ENCODE measurements at regions not wholly inside any gene's neighbourhood (a gene's known extent, or its start where the extent isn't known, plus 50 kb on each side); places are given as distances from the start of the nearest gene placed in this dataset.

- Histone ChIP-seq H2AFZ (ENCODE audit: low read depth, low read length) (no peak overlapping the region), H3K4me1 (ENCODE audit: low read length) (no peaks in the 10 kb centered on the region), H3K36me3 (replicated peaks; ENCODE audit: low read depth, low read length) (no peaks in the 10 kb centered on the region), H4K20me1 (ENCODE audit: insufficient read depth, low read length) (no peaks in the 10 kb centered on the region), H3K9me3 (ENCODE audit: insufficient read depth, low read length) (no peaks in the 10 kb centered on the region), H3K27ac (ENCODE audit: low read length) (no peak overlapping the region), H3K9ac (ENCODE audit: low read length) (no peak overlapping the region), H3K79me2 (ENCODE audit: low read length) (no peaks in the 10 kb centered on the region), H3K4me3 (ENCODE audit: low read length) (no peak overlapping the region), H3K27me3 (ENCODE audit: low read depth, low read length) (0 out of 2 replicates have a peak, but pooled peaks cover 4% of the 10 kb centered on the region), H3K4me2 (ENCODE audit: low read length) (no peak overlapping the region)
- no peak for TF ChIP-seq EZH2phosphoT487 (IDR thresholded peaks at IDR 0.05; ENCODE audit: low read depth)
- TF ChIP-seq, protein P1, sequence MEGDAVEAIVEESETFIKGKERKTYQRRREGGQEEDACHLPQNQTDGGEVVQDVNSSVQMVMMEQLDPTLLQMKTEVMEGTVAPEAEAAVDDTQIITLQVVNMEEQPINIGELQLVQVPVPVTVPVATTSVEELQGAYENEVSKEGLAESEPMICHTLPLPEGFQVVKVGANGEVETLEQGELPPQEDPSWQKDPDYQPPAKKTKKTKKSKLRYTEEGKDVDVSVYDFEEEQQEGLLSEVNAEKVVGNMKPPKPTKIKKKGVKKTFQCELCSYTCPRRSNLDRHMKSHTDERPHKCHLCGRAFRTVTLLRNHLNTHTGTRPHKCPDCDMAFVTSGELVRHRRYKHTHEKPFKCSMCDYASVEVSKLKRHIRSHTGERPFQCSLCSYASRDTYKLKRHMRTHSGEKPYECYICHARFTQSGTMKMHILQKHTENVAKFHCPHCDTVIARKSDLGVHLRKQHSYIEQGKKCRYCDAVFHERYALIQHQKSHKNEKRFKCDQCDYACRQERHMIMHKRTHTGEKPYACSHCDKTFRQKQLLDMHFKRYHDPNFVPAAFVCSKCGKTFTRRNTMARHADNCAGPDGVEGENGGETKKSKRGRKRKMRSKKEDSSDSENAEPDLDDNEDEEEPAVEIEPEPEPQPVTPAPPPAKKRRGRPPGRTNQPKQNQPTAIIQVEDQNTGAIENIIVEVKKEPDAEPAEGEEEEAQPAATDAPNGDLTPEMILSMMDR (IDR thresholded peaks at IDR 0.05; ENCODE audit: low read depth, low read length): no peak
Measured at GRCh38 chr9:75390951-75391350, 302.6 kb downstream of the OSTF1 start.

GRCh38 chr9:75391497-75391896, 303.2 kb downstream of the OSTF1 start:
- no peak overlapping the region for H3K4me3 ChIP-seq (ENCODE audit: low read length)
- H3K9ac ChIP-seq (ENCODE audit: low read length): no peak overlapping the region
- H3K4me1 ChIP-seq (ENCODE audit: low read length): no peaks in the 10 kb centered on the region
- no peak overlapping the region for H3K4me2 ChIP-seq (ENCODE audit: low read length)
- H2AFZ ChIP-seq (ENCODE audit: low read depth, low read length): no peak overlapping the region
- no peaks in the 10 kb centered on the region for H3K79me2 ChIP-seq (ENCODE audit: low read length)
- H3K27ac ChIP-seq (ENCODE audit: low read length): no peak overlapping the region
- H4K20me1 ChIP-seq (ENCODE audit: insufficient read depth, low read length): no peaks in the 10 kb centered on the region
- TF ChIP-seq, protein P1 (IDR thresholded peaks at IDR 0.05; ENCODE audit: low read depth, low read length): no peak
- no peak for TF ChIP-seq EZH2phosphoT487 (IDR thresholded peaks at IDR 0.05; ENCODE audit: low read depth)
- H3K36me3 ChIP-seq (replicated peaks; ENCODE audit: low read depth, low read length): no peaks in the 10 kb centered on the region
- no peaks in the 10 kb centered on the region for H3K9me3 ChIP-seq (ENCODE audit: insufficient read depth, low read length)
- H3K27me3 ChIP-seq (ENCODE audit: low read depth, low read length): 0 out of 2 replicates have a peak, but pooled peaks cover 4% of the 10 kb centered on the region

DNA sequence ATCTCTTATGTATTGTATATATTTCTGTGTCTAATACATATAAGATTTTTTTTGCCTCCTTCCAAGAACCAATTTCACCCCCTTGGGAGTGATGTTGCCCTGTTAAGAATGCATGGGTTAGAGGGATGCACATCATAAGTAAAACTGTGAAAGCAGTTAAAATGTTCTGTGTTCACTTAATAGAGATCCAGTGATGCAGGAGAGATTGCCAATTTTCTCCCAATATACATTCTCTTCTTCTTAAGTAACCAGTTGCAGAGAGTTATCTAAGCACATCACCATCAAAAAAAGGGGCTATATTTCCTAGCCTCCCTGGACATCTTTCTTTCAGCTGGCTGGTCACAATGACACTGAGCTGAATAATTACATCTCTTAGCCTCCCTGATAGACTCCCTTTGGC, 307.0 kb downstream of the OSTF1 start:
- no peak for TF ChIP-seq EZH2phosphoT487 (IDR thresholded peaks at IDR 0.05; ENCODE audit: low read depth)
- TF ChIP-seq, protein P1 (IDR thresholded peaks at IDR 0.05; ENCODE audit: low read depth, low read length): no peak
- Histone ChIP-seq H4K20me1 (ENCODE audit: insufficient read depth, low read length) (no peaks in the 10 kb centered on the region), H3K9me3 (ENCODE audit: insufficient read depth, low read length) (no peaks in the 10 kb centered on the region), H3K9ac (ENCODE audit: low read length) (no peak overlapping the region), H3K27me3 (ENCODE audit: low read depth, low read length) (no peaks in the 10 kb centered on the region), H3K36me3 (replicated peaks; ENCODE audit: low read depth, low read length) (no peaks in the 10 kb centered on the region), H2AFZ (ENCODE audit: low read depth, low read length) (no peak overlapping the region), H3K79me2 (ENCODE audit: low read length) (no peaks in the 10 kb centered on the region), H3K4me3 (ENCODE audit: low read length) (no peak overlapping the region), H3K27ac (ENCODE audit: low read length) (no peak overlapping the region), H3K4me2 (ENCODE audit: low read length) (no peak overlapping the region), H3K4me1 (ENCODE audit: low read length) (no peaks in the 10 kb centered on the region)

GRCh38 chr9:75397836-75398235, 309.5 kb downstream of the OSTF1 start:
- no peak overlapping the region for H3K27ac ChIP-seq (ENCODE audit: low read length)
- H4K20me1 ChIP-seq (ENCODE audit: insufficient read depth, low read length): no peaks in the 10 kb centered on the region
- no peaks in the 10 kb centered on the region for H3K27me3 ChIP-seq (ENCODE audit: low read depth, low read length)
- no peaks in the 10 kb centered on the region for H3K36me3 ChIP-seq (replicated peaks; ENCODE audit: low read depth, low read length)
- no peak overlapping the region for H2AFZ ChIP-seq (ENCODE audit: low read depth, low read length)
- no peak overlapping the region for H3K4me3 ChIP-seq (ENCODE audit: low read length)
- H3K79me2 ChIP-seq (ENCODE audit: low read length): no peaks in the 10 kb centered on the region
- TF ChIP-seq EZH2phosphoT487 (IDR thresholded peaks at IDR 0.05; ENCODE audit: low read depth): no peak
- TF ChIP-seq, protein P1 (IDR thresholded peaks at IDR 0.05; ENCODE audit: low read depth, low read length): no peak
- H3K9ac ChIP-seq (ENCODE audit: low read length): no peak overlapping the region
- no peak overlapping the region for H3K4me2 ChIP-seq (ENCODE audit: low read length)
- no peaks in the 10 kb centered on the region for H3K9me3 ChIP-seq (ENCODE audit: insufficient read depth, low read length)
- H3K4me1 ChIP-seq (ENCODE audit: low read length): no peaks in the 10 kb centered on the region

Measured in OCI-LY3 (cell line).